Naive thymus-derived CD8-positive, alpha-beta T cell (primary cell): ENCODE measurements at regions not wholly inside any gene's neighbourhood (a gene's known extent, or its start where the extent isn't known, plus 50 kb on each side); places are given as distances from the start of the nearest gene placed in this dataset.
A peak's percentile ranks its signal among the peaks of the same experiment; 100 is the strongest.
"Not testable (repeated sequence)": the region's sequence is repeated elsewhere in the genome, so short reads cannot be mapped to it uniquely, and the experiment has no call there.

Experiments used
- ATAC-seq, 2 donors: fragments of 150-1000 bp; cut with Tn5 transposase in 1 of 2; sonication (Bioruptor Pico), chemical (Tn5 transposase) in 1 of 2; 1 replicate in 1 of 2; 2 replicates in 1 of 2; pipeline ENCODE4 v1.10.0; 2021; ENCODE audit warnings: mild to moderate bottlenecking in 2 of 2, moderate library complexity in 2 of 2
- POLR2A ChIA-PET: fragments of 350-600 bp; sonication (Branson Sonifier 250); formaldehyde crosslinking; loops from one replicate; lab custom pipeline; 2021; ENCODE audit warnings: antibody characterized with exemption; lab: Charles Lee
- DNase-seq, 10 donors: peaks; one replicate each; pipeline versions ENCODE4 v3.0.0 to v3.0.0-alpha.2; 2020 to 2022
- H3K27ac Mint-ChIP-seq, 10 donors: one replicate each; pipeline ENCODE4 v1.8.0; 2020 to 2022; ENCODE audit warnings: mild to moderate bottlenecking in 10 of 10, mixed read lengths in 10 of 10, moderate library complexity in 4 of 10, inconsistent platforms in 1 of 10
- H3K27me3 Mint-ChIP-seq, 5 donors: one replicate each; pipeline ENCODE4 v1.8.0; 2021 to 2022; ENCODE audit warnings: mixed read lengths in 5 of 5
- H3K36me3 Mint-ChIP-seq, 3 donors: one replicate each; pipeline ENCODE4 v1.8.0; 2020 to 2022; ENCODE audit warnings: mixed read lengths in 3 of 3, mild to moderate bottlenecking in 2 of 3, inconsistent platforms in 1 of 3
- H3K4me1 Mint-ChIP-seq, 4 donors: one replicate each; pipeline ENCODE4 v1.8.0; 2021 to 2022; ENCODE audit warnings: mixed read lengths in 4 of 4
- H3K4me3 Mint-ChIP-seq, 10 donors: one replicate each; pipeline ENCODE4 v1.8.0; 2020 to 2022; ENCODE audit warnings: mild to moderate bottlenecking in 10 of 10, mixed read lengths in 10 of 10, moderate library complexity in 6 of 10, inconsistent platforms in 1 of 10
- H3K9me3 Mint-ChIP-seq, 9 donors: one replicate each; pipeline ENCODE4 v1.8.0; 2020 to 2022; ENCODE audit warnings: mixed read lengths in 9 of 9, mild to moderate bottlenecking in 3 of 9, inconsistent platforms in 1 of 9, moderate library complexity in 1 of 9

DNA sequence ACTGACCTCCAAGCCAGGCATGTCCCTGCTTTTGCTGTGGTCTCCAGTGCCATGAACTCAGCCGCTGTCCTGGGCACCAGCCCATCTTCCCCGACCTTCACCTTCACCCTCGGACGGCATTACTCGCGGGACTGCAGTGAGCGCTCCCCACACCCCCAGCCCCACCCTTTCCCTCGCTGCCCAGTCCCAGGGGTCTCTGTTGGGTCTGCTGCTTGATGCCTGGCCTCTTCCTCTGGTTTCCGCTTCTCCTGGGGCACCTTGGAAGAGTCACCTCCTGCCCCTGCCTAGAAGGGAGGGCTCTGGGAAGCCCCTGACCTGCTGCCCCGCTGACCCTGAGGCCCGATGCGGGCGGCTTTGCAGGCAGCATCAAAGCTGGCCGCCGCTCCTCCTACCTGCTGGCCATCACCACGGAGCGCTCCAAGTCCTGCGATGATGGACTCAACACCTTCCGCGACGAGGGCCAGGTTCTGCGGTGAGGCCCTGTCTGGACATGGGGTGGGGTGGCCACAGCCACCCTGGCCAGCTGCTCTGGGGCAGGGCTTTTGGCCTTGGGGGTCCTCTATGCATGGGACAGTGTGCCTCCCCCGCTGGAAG lies 102.3 kb downstream of the ZNF267 start:
- H3K9me3 Mint-ChIP-seq, DNase-seq, H3K36me3 Mint-ChIP-seq, ATAC-seq, POLR2A ChIA-PET, H3K27me3 Mint-ChIP-seq, H3K27ac Mint-ChIP-seq, H3K4me1 Mint-ChIP-seq, H3K4me3 Mint-ChIP-seq: not testable (repeated sequence)

DNA sequence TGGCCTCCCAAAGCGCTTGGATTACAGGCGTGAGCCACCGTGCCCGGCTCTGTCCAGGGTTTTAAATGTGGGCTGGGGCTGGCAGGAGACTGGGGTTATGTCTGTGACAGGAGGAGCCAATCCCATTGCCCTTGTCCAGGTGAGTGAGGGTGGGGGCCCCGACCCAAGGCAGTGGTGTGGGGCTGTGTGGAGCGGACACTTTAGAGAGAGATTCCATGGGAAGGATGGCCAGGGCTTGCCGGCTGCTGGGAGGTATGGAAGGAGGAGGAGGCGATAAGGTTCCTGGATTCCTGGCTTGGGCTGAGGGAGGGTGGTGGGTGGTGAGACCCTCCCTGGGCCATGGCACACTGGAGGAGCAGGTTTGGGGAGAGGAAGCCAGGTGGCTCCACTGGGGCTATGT lies 104.9 kb downstream of the ZNF267 start:
- POLR2A ChIA-PET = not testable (repeated sequence)

DNA sequence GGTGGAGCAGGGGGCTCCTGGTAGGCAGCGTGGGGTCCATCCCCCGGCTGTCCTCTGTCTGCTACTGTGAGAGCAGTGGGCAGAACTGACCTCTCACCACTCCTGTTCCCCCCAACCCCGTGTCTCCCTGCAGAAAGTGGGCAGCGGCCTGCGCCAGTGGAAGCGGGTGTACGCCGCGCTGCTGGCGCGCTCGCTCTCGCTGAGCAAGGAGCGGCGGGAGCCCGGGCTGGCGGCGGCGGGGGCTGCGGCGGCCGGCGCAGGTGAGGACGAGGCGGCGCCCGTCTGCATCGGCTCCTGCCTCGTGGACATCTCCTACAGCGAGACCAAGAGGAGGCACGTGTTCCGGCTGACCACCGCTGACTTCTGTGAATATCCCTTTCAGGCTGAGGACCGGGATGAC lies 108.1 kb downstream of the ZNF267 start:
- H3K27ac Mint-ChIP-seq, H3K4me3 Mint-ChIP-seq, H3K9me3 Mint-ChIP-seq, DNase-seq, H3K36me3 Mint-ChIP-seq, H3K27me3 Mint-ChIP-seq, POLR2A ChIA-PET, ATAC-seq, H3K4me1 Mint-ChIP-seq: not testable (repeated sequence)

More for the DNA sequence above, 104.9 kb downstream of the ZNF267 start:
- DNase-seq, H3K4me3 Mint-ChIP-seq, H3K4me1 Mint-ChIP-seq, H3K27me3 Mint-ChIP-seq, H3K9me3 Mint-ChIP-seq, H3K36me3 Mint-ChIP-seq, ATAC-seq: not testable (repeated sequence)
- peak overlapping the region in 1 of 10 donors; percentile 72 for H3K27ac Mint-ChIP-seq

DNA sequence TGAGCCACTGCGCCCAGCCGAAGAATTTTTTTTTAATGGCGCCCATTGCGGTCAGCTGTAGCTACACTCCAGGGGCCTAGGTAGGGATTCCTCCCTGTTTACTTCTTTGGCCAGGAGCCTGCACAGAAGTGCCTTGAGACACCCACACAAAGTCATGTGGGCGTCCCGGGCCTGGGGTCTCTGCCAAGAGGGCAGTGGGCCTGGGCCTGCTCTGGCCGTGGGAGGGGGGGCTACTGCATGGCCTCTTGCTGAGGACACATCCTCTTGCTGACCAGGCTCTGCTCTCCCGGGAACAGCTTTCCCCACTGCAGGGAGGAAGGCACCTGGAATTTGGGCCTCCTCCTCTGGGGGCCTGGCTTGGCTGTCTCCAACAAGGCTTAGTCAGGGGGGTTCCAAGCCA lies 109.4 kb downstream of the ZNF267 start:
- H3K27ac Mint-ChIP-seq, H3K27me3 Mint-ChIP-seq, POLR2A ChIA-PET, H3K9me3 Mint-ChIP-seq, H3K4me1 Mint-ChIP-seq, ATAC-seq, DNase-seq, H3K4me3 Mint-ChIP-seq, H3K36me3 Mint-ChIP-seq: not testable (repeated sequence)

DNA sequence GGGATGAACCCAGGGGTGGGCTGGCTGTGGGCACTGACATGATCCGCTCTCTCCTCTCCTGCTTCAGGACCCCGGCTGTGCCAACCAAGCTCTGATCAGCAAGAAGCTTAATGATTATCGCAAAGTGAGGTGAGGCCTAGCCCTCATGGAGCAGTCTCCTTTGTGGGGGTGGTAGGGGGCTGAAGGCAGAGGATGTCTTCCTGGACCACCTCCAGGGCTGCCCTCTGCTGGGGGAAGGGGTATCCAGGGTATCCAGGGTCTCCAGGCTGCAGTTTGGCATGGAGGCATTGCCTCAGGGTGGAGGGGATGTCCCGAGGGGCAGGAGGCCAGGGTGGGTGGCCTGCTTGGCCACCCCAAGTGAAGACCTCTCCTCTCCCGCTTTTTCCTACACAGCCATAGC lies 110.1 kb downstream of the ZNF267 start:
- H3K27ac Mint-ChIP-seq, H3K27me3 Mint-ChIP-seq, POLR2A ChIA-PET, DNase-seq, H3K4me1 Mint-ChIP-seq, H3K4me3 Mint-ChIP-seq, H3K36me3 Mint-ChIP-seq, ATAC-seq, H3K9me3 Mint-ChIP-seq: not testable (repeated sequence)

DNA sequence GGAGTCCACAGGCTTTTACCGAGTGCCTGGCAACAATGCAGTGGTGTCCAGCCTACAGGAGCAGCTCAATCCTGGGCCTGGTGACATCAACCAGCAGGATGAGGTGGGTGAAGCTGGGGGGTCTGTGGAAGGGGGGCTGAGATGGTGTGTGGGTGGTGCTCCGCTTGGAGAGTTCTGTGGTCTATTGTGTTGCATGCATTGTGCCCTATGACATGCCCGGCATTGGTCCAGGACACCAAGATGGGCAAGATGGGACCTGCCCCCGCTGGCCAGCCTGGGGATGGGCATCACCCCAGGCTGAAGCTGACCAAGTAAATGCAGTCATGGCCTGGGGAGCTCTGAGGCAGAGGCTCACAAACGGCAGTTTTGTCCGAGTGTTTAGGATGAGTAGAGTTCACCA lies 113.3 kb downstream of the ZNF267 start:
- H3K27ac Mint-ChIP-seq, H3K4me1 Mint-ChIP-seq, H3K36me3 Mint-ChIP-seq, H3K4me3 Mint-ChIP-seq, DNase-seq, H3K27me3 Mint-ChIP-seq, POLR2A ChIA-PET, ATAC-seq, H3K9me3 Mint-ChIP-seq: not testable (repeated sequence)

DNA sequence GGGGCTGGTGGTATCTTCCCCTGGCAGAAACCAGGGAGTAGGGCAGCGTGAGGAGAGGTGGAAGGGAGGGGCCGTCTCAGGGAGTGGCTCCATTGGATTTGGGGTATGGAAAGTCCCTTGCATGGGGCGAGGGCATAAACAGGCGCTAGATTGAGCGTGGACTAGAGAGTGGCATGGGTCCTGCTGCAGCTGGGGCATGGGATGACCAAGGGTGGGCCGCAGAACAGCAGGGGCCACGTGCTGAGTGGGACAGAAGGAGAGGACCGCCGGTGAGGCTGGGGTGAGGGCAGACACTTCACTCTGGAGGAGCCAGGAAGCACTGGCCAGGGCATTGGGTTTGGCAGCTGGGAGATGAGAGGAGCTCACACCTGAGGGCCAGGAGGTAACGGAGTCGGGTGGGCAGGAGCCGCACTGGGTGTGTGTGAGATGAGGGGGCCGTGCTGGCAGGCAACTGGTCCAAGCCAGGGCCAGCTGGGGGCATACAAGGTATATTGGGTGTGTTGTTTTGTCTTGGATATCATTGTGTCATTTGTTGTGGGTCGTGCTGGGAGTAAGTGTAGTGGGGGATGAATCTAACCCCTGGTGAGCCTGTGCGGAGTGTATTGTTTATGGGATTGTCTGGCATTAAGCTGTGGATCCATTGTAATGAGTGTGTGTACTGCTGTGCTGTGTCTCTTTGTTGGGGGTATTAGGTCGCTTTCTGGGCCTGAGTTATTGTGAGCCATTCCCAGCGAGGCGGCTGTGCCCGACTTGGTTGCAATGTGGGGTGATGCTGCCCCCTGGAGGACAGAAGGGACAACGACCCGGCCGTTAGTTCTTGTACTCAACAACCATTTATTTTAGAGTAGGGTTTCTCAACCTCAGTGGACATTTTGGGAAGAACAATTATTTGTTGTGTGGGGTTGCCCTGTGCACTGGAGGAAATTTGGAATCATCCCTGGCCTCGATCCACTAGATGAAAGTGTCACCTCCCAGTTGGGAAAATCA lies 115.3 kb downstream of the ZNF267 start:
- ATAC-seq (peak; percentile 77 to 94), DNase-seq (peak in 9 of 10 donors; percentile 22 to 47 (median 37))
- H3K4me1 Mint-ChIP-seq, H3K27ac Mint-ChIP-seq, H3K36me3 Mint-ChIP-seq, H3K4me3 Mint-ChIP-seq, H3K27me3 Mint-ChIP-seq, POLR2A ChIA-PET, H3K9me3 Mint-ChIP-seq: not testable (repeated sequence)

DNA sequence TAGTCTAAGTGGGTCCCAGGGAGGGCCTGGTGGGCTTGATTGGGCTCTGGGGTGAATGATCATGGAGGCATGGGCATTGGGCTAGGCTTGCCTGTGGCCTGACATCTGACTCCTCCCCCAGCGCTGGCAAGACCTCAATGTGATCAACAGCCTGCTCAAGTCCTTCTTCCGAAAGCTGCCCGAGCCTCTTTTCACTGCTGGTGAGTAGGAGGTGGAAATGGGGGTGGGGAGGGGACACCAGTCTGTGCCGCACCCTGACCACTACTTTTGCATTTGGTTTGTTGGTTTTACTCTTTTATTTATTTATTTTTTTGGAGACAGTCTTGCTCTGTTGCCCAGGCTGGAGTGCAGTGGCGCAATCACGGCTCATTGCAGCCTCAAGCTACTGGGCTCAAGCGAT lies 116.7 kb downstream of the ZNF267 start:
- H3K36me3 Mint-ChIP-seq, H3K27ac Mint-ChIP-seq, H3K9me3 Mint-ChIP-seq, H3K4me1 Mint-ChIP-seq, DNase-seq, POLR2A ChIA-PET, H3K4me3 Mint-ChIP-seq, ATAC-seq, H3K27me3 Mint-ChIP-seq: not testable (repeated sequence)

DNA sequence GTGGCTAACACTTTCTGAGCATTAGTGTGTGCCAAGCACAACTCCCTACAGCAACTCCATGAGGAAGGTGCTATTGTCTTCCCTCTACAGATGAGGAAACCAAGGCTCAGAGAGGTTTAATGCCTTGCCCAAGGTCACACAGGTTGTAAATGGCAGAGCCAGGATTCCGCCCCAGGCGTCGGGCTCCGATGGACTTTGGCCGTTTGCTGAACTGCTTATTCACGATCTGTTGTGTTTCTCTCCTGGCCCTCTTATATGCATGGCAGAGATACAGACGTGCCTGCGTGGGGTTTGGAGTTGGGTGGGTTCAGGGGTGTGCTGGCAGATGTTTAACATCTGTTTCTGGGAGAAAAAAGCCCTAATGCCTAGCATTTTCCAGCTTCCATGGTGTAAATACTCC lies 117.4 kb downstream of the ZNF267 start:
- H3K4me1 Mint-ChIP-seq, POLR2A ChIA-PET, H3K27ac Mint-ChIP-seq, ATAC-seq, H3K9me3 Mint-ChIP-seq, DNase-seq, H3K36me3 Mint-ChIP-seq, H3K4me3 Mint-ChIP-seq, H3K27me3 Mint-ChIP-seq: not testable (repeated sequence)

DNA sequence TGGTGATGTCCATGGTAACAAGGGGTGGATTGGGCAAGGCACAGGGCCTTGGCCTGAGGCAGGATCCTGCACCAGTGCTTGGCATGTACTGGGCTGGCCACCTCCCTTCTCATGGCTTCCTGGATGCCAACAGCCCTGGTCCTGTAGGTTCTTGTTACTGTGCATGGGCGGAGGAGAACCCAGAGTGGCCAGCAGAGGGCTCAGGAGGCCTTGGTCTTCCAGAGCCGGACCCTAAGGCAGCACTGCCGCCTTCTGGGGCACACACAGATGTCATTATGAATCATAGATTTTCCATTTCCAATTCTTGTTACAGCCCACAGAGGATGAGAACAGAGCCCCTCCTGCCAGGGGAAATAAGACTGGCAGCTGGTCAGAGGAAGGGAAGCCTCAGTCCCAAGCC lies 122.7 kb downstream of the ZNF267 start:
- H3K27me3 Mint-ChIP-seq, H3K9me3 Mint-ChIP-seq, DNase-seq, POLR2A ChIA-PET, ATAC-seq, H3K27ac Mint-ChIP-seq, H3K4me3 Mint-ChIP-seq, H3K36me3 Mint-ChIP-seq, H3K4me1 Mint-ChIP-seq: not testable (repeated sequence)

DNA sequence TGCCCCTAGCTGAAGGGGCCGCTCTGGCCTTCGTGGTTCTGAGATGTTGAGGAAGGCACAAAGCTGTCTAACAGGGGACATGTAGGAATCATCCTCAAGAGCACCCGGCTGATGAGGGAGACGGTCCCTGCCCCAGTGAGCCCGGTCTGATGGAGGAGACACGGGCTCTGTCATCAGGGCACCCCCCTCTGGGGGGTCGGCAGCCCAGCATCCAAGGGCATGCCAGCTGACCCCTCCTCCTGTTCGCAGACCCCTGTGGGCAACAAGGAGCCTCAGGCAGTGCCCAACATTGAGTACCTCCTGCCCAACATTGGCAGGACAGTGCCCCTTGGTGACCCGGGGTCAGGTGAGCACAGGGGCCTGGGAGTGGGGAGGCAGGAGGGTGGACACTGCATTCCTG lies 128.9 kb downstream of the ZNF267 start:
- DNase-seq, H3K27ac Mint-ChIP-seq, H3K4me1 Mint-ChIP-seq, POLR2A ChIA-PET, H3K36me3 Mint-ChIP-seq, ATAC-seq, H3K27me3 Mint-ChIP-seq, H3K4me3 Mint-ChIP-seq: not testable (repeated sequence)
- H3K9me3 Mint-ChIP-seq = peaks cover 0 to 13% (median 7%) of the 10 kb centered on the region in 9 donors

DNA sequence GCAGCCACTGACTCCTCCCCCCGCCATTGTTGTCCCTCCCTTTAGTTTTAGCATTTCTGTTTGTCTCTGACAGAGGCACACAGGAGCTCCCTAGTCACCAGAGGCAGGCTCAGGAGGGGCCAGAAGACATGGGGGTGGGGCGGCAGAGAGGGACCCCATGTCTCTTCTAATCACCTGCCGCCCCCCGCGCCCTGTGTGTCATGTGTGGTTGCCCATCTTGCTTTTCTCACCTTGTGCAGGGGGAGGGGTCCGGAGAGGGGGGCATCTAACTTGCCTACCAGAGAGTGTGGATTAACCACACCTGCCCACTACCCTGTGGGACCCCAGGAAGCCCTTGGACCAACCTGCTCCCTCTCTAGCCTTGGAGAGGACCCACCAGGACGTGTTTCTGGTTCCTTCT lies 130.2 kb downstream of the ZNF267 start:
- H3K27ac Mint-ChIP-seq, ATAC-seq, POLR2A ChIA-PET, H3K27me3 Mint-ChIP-seq, H3K4me1 Mint-ChIP-seq, DNase-seq, H3K36me3 Mint-ChIP-seq, H3K4me3 Mint-ChIP-seq: not testable (repeated sequence)
- peaks cover 0 to 13% (median 7%) of the 10 kb centered on the region in 9 donors for H3K9me3 Mint-ChIP-seq

DNA sequence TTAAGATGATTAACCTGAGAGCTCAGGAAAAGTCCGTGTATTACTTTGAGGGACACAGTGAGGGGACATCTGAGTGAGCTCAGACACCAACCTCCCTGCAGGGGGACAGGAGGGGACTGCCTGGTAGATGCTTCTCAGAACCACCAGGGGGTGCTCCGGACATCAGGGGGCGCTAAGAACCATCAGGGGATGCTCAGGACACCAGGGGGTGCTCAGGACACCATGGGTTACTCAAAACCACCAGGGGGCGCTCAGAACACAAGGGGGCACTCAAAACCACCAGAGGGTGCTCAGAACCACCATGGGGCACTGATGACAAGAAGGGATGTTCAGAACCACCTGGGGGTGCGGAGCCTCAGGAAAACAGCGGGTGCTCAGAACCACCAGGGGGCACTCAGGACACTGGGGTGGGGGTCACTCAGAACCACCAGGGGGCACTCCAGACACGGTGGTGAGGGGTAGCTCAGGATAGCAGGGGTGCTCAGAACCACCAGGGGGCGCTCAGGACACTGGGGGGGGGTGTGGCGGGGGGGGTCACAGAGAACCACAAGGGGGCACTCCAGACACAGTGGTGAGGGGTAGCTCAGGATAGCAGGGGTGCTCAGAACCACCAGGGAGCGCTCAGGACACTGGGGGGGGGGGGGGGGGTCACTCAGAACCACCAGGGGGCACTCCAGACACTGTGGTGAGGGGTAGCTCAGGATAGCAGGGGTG lies 165.3 kb downstream of the ZNF267 start:
- H3K36me3 Mint-ChIP-seq, H3K27me3 Mint-ChIP-seq, ATAC-seq, POLR2A ChIA-PET, H3K4me3 Mint-ChIP-seq, H3K27ac Mint-ChIP-seq, H3K4me1 Mint-ChIP-seq, DNase-seq, H3K9me3 Mint-ChIP-seq: not testable (repeated sequence)
